ENCODE measurements at regions not wholly inside any gene's neighbourhood (a gene's known extent, or its start where the extent isn't known, plus 50 kb on each side); places are given as distances from the start of the nearest gene placed in this dataset.

- DNase-seq = no peak
- no peaks in the 10 kb centered on the region for H3K36me3 ChIP-seq
- intact Hi-C loops (cut with DNase I) = no loop called here
- H3K27me3 ChIP-seq (ENCODE audit: low read depth) = no peaks in the 10 kb centered on the region
- no peaks in the 10 kb centered on the region for H3K9me3 ChIP-seq
- no peak overlapping the region for H3K4me3 ChIP-seq
- no peak overlapping the region for H3K27ac ChIP-seq
- ATAC-seq = no peak
- no peak for TF ChIP-seq CTCF (IDR thresholded peaks at IDR 0.05)
- H3K4me1 ChIP-seq = no peaks in the 10 kb centered on the region
Measured at GRCh38 chr2:52253416-52253980, 1221.6 kb upstream of the NRXN1 start.

GRCh38 chr2:52238782-52239181 is 1206.8 kb upstream of the NRXN1 start:
- Histone ChIP-seq H3K27me3 (ENCODE audit: low read depth) (no peaks in the 10 kb centered on the region), H3K9me3 (no peaks in the 10 kb centered on the region), H3K36me3 (no peaks in the 10 kb centered on the region), H3K27ac (no peak overlapping the region), H3K4me1 (no peaks in the 10 kb centered on the region), H3K4me3 (no peak overlapping the region)
- intact Hi-C loops (cut with DNase I) = no loop called here
- ATAC-seq (no peak), DNase-seq (no peak)
- TF ChIP-seq CTCF (IDR thresholded peaks at IDR 0.05) = no peak

GRCh38 chr2:52222128-52222527 is 1190.2 kb upstream of the NRXN1 start:
- Histone ChIP-seq H3K4me3 (no peak overlapping the region), H3K36me3 (no peaks in the 10 kb centered on the region), H3K27ac (no peak overlapping the region), H3K4me1 (no peaks in the 10 kb centered on the region), H3K27me3 (ENCODE audit: low read depth) (no peaks in the 10 kb centered on the region), H3K9me3 (no peaks in the 10 kb centered on the region)
- ATAC-seq (no peak), DNase-seq (no peak)
- intact Hi-C loops (cut with DNase I) = no loop called here
- TF ChIP-seq CTCF (IDR thresholded peaks at IDR 0.05) = no peak

GRCh38 chr2:52220393-52220792 is 1188.5 kb upstream of the NRXN1 start:
- Histone ChIP-seq H3K4me1 (no peaks in the 10 kb centered on the region), H3K4me3 (no peak overlapping the region), H3K27me3 (ENCODE audit: low read depth) (no peaks in the 10 kb centered on the region), H3K9me3 (no peaks in the 10 kb centered on the region), H3K27ac (no peak overlapping the region), H3K36me3 (no peaks in the 10 kb centered on the region)
- DNase-seq = peak; percentile 61
- TF ChIP-seq CTCF (IDR thresholded peaks at IDR 0.05) = no peak
- peak; percentile 71 to 81 for ATAC-seq
- intact Hi-C loops (cut with DNase I) = no loop called here

GRCh38 chr2:52210611-52211010 is 1178.7 kb upstream of the NRXN1 start:
- no peaks in the 10 kb centered on the region for H3K4me1 ChIP-seq
- TF ChIP-seq CTCF (IDR thresholded peaks at IDR 0.05) = no peak
- no peaks in the 10 kb centered on the region for H3K9me3 ChIP-seq
- H3K27me3 ChIP-seq (ENCODE audit: low read depth) = no peaks in the 10 kb centered on the region
- H3K4me3 ChIP-seq = no peak overlapping the region
- intact Hi-C loops (cut with DNase I) = no loop called here
- DNase-seq (no peak), ATAC-seq (no peak)
- no peaks in the 10 kb centered on the region for H3K36me3 ChIP-seq
- H3K27ac ChIP-seq = no peak overlapping the region

- Histone ChIP-seq H3K4me1 (no peaks in the 10 kb centered on the region), H3K27me3 (ENCODE audit: low read depth) (no peaks in the 10 kb centered on the region), H3K36me3 (no peaks in the 10 kb centered on the region), H3K4me3 (no peak overlapping the region), H3K27ac (no peak overlapping the region), H3K9me3 (no peaks in the 10 kb centered on the region)
- DNase-seq (no peak), ATAC-seq (no peak)
- intact Hi-C loops (cut with DNase I) = no loop called here
- TF ChIP-seq CTCF (IDR thresholded peaks at IDR 0.05) = no peak
Measured at GRCh38 chr2:52210161-52210560, 1178.2 kb upstream of the NRXN1 start.
